Uterus (tissue), 2 donors: ENCODE measurements at regions not wholly inside any gene's neighbourhood (a gene's known extent, or its start where the extent isn't known, plus 50 kb on each side); places are given as distances from the start of the nearest gene placed in this dataset.

Source experiments
- POLR2A ChIP-seq, 2 donors: fragments of 450-650 bp; IDR thresholded peaks; one replicate each; pipeline ENCODE4 v1.6.1; 2016; ENCODE audit warnings: antibody characterized with exemption in 2 of 2, mild to moderate bottlenecking in 1 of 2, moderate library complexity in 1 of 2
- TF ChIP-seq, protein P1 (sequence below), 4 experiments: fragments of 200-600 bp in 2 of 4; fragments of 450-650 bp in 2 of 4; sonication (generic) in 2 of 4; IDR thresholded peaks; one replicate each; pipeline ENCODE4 v1.5.1; 2016 to 2019; ENCODE audit warnings: antibody characterized with exemption in 4 of 4, mild to moderate bottlenecking in 2 of 4, moderate library complexity in 1 of 4

DNA sequence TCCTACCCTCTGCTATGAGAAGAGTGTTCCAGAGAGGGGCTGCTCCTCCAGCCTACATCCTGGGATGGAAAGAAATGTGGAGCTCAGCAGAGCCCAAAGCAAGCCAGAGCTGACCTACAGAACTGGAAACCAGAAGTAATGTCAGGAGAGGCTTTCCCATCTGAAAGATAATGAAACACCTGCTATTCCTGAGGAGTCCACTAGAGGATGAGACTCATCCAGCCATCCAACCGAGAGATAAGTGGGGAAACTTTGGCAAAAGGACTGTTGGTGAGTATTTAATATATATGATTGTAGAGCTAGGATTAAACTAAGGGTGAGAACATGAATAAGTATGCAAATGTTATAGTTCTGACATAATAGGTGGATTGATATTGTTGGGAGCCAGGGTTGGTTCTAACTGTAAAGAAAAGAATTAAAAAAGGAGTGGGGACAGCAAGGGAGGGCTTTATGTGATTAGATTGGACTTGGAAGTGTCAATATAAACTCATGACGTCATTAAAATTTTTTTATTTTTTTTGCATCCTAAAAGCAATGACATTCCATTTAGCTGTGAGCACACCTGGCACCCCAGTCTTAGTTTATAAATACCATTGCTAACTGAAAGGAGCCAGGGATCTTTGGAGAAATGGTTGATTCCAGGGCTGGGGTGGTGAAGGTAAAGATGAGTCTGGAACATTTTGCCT lies 312.8 kb upstream of the NFE2L3 start:
- TF ChIP-seq, protein P1, sequence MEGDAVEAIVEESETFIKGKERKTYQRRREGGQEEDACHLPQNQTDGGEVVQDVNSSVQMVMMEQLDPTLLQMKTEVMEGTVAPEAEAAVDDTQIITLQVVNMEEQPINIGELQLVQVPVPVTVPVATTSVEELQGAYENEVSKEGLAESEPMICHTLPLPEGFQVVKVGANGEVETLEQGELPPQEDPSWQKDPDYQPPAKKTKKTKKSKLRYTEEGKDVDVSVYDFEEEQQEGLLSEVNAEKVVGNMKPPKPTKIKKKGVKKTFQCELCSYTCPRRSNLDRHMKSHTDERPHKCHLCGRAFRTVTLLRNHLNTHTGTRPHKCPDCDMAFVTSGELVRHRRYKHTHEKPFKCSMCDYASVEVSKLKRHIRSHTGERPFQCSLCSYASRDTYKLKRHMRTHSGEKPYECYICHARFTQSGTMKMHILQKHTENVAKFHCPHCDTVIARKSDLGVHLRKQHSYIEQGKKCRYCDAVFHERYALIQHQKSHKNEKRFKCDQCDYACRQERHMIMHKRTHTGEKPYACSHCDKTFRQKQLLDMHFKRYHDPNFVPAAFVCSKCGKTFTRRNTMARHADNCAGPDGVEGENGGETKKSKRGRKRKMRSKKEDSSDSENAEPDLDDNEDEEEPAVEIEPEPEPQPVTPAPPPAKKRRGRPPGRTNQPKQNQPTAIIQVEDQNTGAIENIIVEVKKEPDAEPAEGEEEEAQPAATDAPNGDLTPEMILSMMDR (IDR thresholded peaks at IDR 0.05), result no peak
- TF ChIP-seq POLR2A (IDR thresholded peaks at IDR 0.05), result no peak
